MCF 10A (cell line): ENCODE measurements at regions not wholly inside any gene's neighbourhood (a gene's known extent, or its start where the extent isn't known, plus 50 kb on each side); places are given as distances from the start of the nearest gene placed in this dataset.

ENCODE experiments used
- BruUV-seq: library from RNA; stranded (reverse); fragments of 400-500 nt; replicated peaks from 2 replicates; lab custom pipeline; 2021; lab: Mats Ljungman, UMichigan
- CTCF ChIA-PET: fragments of 300-600 bp; sonication (Branson Sonifier 250); formaldehyde crosslinking; extraction: SDS; loops from one replicate; lab custom pipeline; 2021; ENCODE audit warnings: antibody characterized with exemption, inconsistent platforms; lab: Yijun Ruan, JAX
- POLR2A ChIA-PET: fragments of 300-600, 350-650 bp; sonication (Branson Sonifier 250); formaldehyde crosslinking; extraction: SDS; loops from one replicate; lab custom pipeline; 2020; ENCODE audit warnings: antibody characterized with exemption, inconsistent platforms; lab: Yijun Ruan, JAX
- DNase-seq: peaks from one replicate; pipeline ENCODE4 v3.0.0-alpha.2; 2018; ENCODE audit not compliant: unreplicated experiment
- H3K27ac Mint-ChIP-seq: one replicate; pipeline ENCODE4 v1.8.0; 2022; ENCODE audit warnings: mild to moderate bottlenecking, low read depth, mixed read lengths; ENCODE audit not compliant: unreplicated experiment
- H3K27me3 Mint-ChIP-seq: one replicate; pipeline ENCODE4 v1.8.0; 2022; ENCODE audit warnings: mixed read lengths; ENCODE audit not compliant: insufficient read depth, unreplicated experiment
- H3K36me3 Mint-ChIP-seq: one replicate; pipeline ENCODE4 v1.8.0; 2022; ENCODE audit warnings: mild to moderate bottlenecking, moderate library complexity, mixed read lengths; ENCODE audit not compliant: insufficient read depth, unreplicated experiment
- H3K4me1 Mint-ChIP-seq: one replicate; pipeline ENCODE4 v1.8.0; 2022; ENCODE audit warnings: mixed read lengths; ENCODE audit not compliant: insufficient read depth, unreplicated experiment
- H3K4me3 Mint-ChIP-seq: one replicate; pipeline ENCODE4 v1.8.0; 2022; ENCODE audit warnings: mild to moderate bottlenecking, moderate library complexity, mixed read lengths; ENCODE audit not compliant: unreplicated experiment
- H3K9me3 Mint-ChIP-seq: one replicate; pipeline ENCODE4 v1.8.0; 2022; ENCODE audit warnings: mixed read lengths; ENCODE audit not compliant: unreplicated experiment
- intact Hi-C: fragments of 100-400 bp; cut with micrococcal nuclease; formaldehyde crosslinking; loops from 2 replicates; pipeline ENCODE4 v1.14.1; 2022
- TF ChIP-seq, protein P1 (sequence below): fragments of 200-600 bp; IDR thresholded peaks from one replicate; pipeline ENCODE4 v1.8.0; 2022; ENCODE audit warnings: antibody characterized with exemption, mild to moderate bottlenecking; ENCODE audit not compliant: unreplicated experiment

DNA sequence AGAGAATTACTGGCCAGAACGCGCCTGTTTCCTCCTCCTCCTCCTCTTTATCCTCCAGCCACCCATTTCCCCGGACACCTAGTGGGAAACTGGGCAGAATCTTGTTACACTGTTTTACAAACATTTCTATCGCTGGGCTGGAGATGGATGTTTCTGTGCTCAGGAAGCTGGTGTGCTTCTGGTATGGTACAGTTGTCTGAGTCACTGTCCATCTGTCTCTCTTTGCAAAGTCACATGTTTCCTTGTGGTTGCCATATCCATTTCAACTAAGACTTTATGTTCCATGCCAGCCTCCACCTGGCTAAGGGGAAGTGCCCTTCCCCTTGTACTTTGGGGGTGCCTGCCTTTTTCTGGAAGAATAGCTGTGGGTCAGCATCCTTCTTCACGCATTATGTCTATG, 52.9 kb upstream of the SLC22A16 start:
- ChIA-PET CTCF (interaction anchor here (0.6 to 4.8 kb wide), 9 partner anchors 9 to 421 kb away, joined by 3 to 54 read pairs (median 5); no protein-coding TSS in a partner anchor), POLR2A (interaction anchor here (0.8 to 1.8 kb wide), 3 partner anchors 153 to 350 kb away, joined by 3 to 7 read pairs (median 4); no protein-coding TSS in a partner anchor)
- peak overlapping the region; percentile 26 for H3K4me3 Mint-ChIP-seq
- H3K27me3 Mint-ChIP-seq: no peaks in the 10 kb centered on the region
- intact Hi-C loops: loop anchor here (5.0 kb wide), 1 partner anchor 288 kb away; the partner anchor contains the start of gene CDK19
- H3K9me3 Mint-ChIP-seq: no peaks in the 10 kb centered on the region
- BruUV-seq: no TSS peak
- peaks cover 27% of the 10 kb centered on the region for H3K4me1 Mint-ChIP-seq
- peaks cover 5% of the 10 kb centered on the region for H3K36me3 Mint-ChIP-seq
- TF ChIP-seq, protein P1, sequence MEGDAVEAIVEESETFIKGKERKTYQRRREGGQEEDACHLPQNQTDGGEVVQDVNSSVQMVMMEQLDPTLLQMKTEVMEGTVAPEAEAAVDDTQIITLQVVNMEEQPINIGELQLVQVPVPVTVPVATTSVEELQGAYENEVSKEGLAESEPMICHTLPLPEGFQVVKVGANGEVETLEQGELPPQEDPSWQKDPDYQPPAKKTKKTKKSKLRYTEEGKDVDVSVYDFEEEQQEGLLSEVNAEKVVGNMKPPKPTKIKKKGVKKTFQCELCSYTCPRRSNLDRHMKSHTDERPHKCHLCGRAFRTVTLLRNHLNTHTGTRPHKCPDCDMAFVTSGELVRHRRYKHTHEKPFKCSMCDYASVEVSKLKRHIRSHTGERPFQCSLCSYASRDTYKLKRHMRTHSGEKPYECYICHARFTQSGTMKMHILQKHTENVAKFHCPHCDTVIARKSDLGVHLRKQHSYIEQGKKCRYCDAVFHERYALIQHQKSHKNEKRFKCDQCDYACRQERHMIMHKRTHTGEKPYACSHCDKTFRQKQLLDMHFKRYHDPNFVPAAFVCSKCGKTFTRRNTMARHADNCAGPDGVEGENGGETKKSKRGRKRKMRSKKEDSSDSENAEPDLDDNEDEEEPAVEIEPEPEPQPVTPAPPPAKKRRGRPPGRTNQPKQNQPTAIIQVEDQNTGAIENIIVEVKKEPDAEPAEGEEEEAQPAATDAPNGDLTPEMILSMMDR: no peak
- DNase-seq: peak; percentile 67
- H3K27ac Mint-ChIP-seq: peak overlapping the region; percentile 66

DNA sequence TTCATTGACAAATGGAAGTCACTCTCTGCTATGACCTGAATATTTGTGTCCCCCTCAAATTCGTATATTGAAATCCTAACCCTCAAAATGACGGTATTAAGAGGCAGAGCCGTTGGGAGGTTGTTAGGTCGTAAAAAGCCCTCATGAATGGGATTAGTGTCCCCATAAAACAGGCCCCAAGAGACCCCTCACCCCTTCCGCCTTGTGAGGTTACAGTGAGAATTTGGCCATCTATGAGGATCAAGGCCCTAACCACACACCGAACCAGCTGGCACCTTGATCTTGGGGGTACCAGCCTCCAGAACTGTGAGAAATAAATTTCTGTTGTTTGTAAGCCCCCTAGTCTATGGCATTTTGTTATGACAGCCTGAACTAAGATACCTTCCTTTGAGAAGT, 52.5 kb upstream of the SLC22A16 start:
- POLR2A ChIA-PET: interaction anchor here (0.7 to 1.8 kb wide), 7 partner anchors 160 to 1421 kb away, joined by 3 to 7 read pairs (median 4); partner anchors contain the start of genes AMD1 and CDK19
- Mint-ChIP-seq H3K27me3 (no peaks in the 10 kb centered on the region), H3K4me3 (peak overlapping the region; percentile 26), H3K36me3 (peaks cover 5% of the 10 kb centered on the region), H3K27ac (peak overlapping the region; percentile 66), H3K4me1 (peaks cover 25% of the 10 kb centered on the region), H3K9me3 (no peaks in the 10 kb centered on the region)
- TF ChIP-seq, protein P1: no peak
- intact Hi-C loops: loop anchor here (1.0 to 5.0 kb wide), 6 partner anchors 153 to 681 kb away; partner anchors contain the start of gene CDK19
- no TSS peak for BruUV-seq
- CTCF ChIA-PET: interaction anchor here (0.6 to 4.8 kb wide), 23 partner anchors 7 to 479 kb away, joined by 3 to 54 read pairs (median 4); no protein-coding TSS in a partner anchor
- no peak for DNase-seq

DNA sequence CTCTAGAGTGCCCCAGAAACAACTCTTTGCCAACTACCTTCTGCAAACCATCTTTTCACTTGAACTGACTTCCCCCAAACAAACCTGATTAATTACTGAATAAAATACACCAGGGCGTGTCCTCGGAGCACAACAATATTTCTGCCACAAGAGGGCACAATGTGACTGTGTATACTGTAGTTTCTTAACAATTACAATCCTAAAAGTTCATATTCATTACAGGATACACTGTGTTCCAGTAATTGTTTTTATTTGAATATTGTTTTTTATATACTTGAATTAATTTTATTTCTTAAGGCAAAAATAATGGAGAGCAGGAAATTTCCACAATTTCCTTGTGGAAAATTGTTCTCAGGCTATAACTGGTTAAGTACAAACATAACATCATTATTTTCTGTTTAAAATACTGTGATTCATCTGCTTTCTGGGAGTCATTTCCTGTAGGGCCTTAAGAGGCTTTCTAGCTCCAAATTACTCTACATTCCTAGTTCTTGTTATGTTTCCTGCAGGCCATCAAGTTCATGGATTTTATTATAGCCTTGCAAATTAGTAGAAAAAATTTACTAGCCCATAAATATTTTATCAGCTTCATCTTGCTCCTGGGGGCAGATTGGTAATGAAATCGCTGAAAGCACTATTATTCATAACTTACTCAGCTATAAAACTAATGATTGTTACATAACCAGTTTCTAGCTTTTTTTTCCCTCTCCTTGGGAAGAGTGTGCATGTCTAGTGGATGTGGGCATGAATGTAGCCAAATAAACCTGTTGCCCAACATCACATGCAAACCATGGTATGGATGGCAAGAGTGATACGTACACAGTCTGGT, 51.9 kb upstream of the SLC22A16 start:
- H3K4me1 Mint-ChIP-seq: peaks cover 21% of the 10 kb centered on the region
- ChIA-PET CTCF (interaction anchor here (0.6 to 4.8 kb wide), 31 partner anchors 8 to 1651 kb away, joined by 3 to 54 read pairs (median 4); no protein-coding TSS in a partner anchor), POLR2A (interaction anchor here (0.7 to 1.8 kb wide), 7 partner anchors 160 to 1421 kb away, joined by 3 to 7 read pairs (median 3); partner anchors contain the start of genes AMD1 and CDK19)
- H3K4me3 Mint-ChIP-seq: no peak overlapping the region
- peak; percentile 76 for DNase-seq
- H3K36me3 Mint-ChIP-seq: peaks cover 5% of the 10 kb centered on the region
- no TSS peak for BruUV-seq
- intact Hi-C loops: loop anchor here (1.0 to 5.0 kb wide), 6 partner anchors 154 to 682 kb away; partner anchors contain the start of gene CDK19
- no peaks in the 10 kb centered on the region for H3K9me3 Mint-ChIP-seq
- H3K27ac Mint-ChIP-seq: peak overlapping the region; percentile 66
- H3K27me3 Mint-ChIP-seq: no peaks in the 10 kb centered on the region
- TF ChIP-seq, protein P1: peak; percentile 76
